Neural cell (in vitro differentiated cells): ENCODE measurements at regions not wholly inside any gene's neighbourhood (a gene's known extent, or its start where the extent isn't known, plus 50 kb on each side); places are given as distances from the start of the nearest gene placed in this dataset.

Experiments used
- H2AFZ ChIP-seq: fragments of 200-600, 300-800 bp; sonication (generic), shearing (Covaris generic); 2 replicates; pipeline ENCODE4 v1.6.0; 2014; ENCODE audit warnings: low read depth, mild to moderate bottlenecking, antibody characterized with exemption, low read length, moderate library complexity
- H3F3A ChIP-seq: fragments of 200-600 bp; shearing (Covaris generic); 2 replicates; pipeline ENCODE4 v1.6.1; 2016; ENCODE audit warnings: mild to moderate bottlenecking, moderate library complexity, mixed read lengths, antibody characterized with exemption, low read length; ENCODE audit not compliant: insufficient read depth, poor library complexity, severe bottlenecking
- H3K27ac ChIP-seq: fragments of 200-600, 300-800 bp; sonication (generic), shearing (Covaris generic); 2 replicates; pipeline ENCODE4 v1.5.1; 2014; ENCODE audit warnings: mild to moderate bottlenecking, low read length, moderate library complexity
- H3K27me3 ChIP-seq: fragments of 300-800, 200-600 bp; sonication (generic), shearing (Covaris generic); 2 replicates; pipeline ENCODE4 v1.6.0; 2014; ENCODE audit warnings: mild to moderate bottlenecking, low read depth, low read length, moderate library complexity; ENCODE audit not compliant: insufficient read depth
- H3K36me3 ChIP-seq: fragments of 300-800, 200-600 bp; sonication (generic), shearing (Covaris generic); 2 replicates; pipeline ENCODE4 v1.5.1; 2014; ENCODE audit warnings: mild to moderate bottlenecking, antibody characterized with exemption, low read length, moderate library complexity; ENCODE audit not compliant: insufficient read depth
- H3K4me2 ChIP-seq: fragments of 300-800, 200-600 bp; sonication (generic), shearing (Covaris generic); 2 replicates; pipeline ENCODE4 v1.6.0; 2014; ENCODE audit warnings: mild to moderate bottlenecking, low read length
- H3K4me3 ChIP-seq: fragments of 300-800, 200-600 bp; sonication (generic), shearing (Covaris generic); 2 replicates; pipeline ENCODE4 v1.5.1; 2014; ENCODE audit warnings: mild to moderate bottlenecking, low read length, moderate library complexity
- H3K79me2 ChIP-seq: fragments of 200-600 bp; shearing (Covaris generic); replicated peaks from 2 replicates; pipeline ENCODE4 v1.6.0; 2014; ENCODE audit warnings: mild to moderate bottlenecking, low read length, moderate library complexity; ENCODE audit not compliant: insufficient read depth
- H3K9ac ChIP-seq: fragments of 300-800, 200-600 bp; sonication (generic), shearing (Covaris generic); 2 replicates; pipeline ENCODE4 v1.6.1; 2016; ENCODE audit warnings: mild to moderate bottlenecking, low read length, mixed read lengths
- H3K9me2 ChIP-seq: fragments of 200-600 bp; shearing (Covaris generic); 2 replicates; pipeline ENCODE4 v1.6.1; 2016; ENCODE audit warnings: mild to moderate bottlenecking, low read length, mixed read lengths; ENCODE audit not compliant: insufficient read depth
- H3K9me3 ChIP-seq: fragments of 200-600, 300-800 bp; sonication (generic), shearing (Covaris generic); 2 replicates; pipeline ENCODE4 v1.6.1; 2016; ENCODE audit warnings: mild to moderate bottlenecking, mixed run types, low read length, moderate library complexity, mixed read lengths
- H4K20me1 ChIP-seq: fragments of 200-600 bp; shearing (Covaris generic); 2 replicates; pipeline ENCODE4 v1.6.1; 2016; ENCODE audit warnings: mild to moderate bottlenecking, mixed run types; ENCODE audit not compliant: insufficient read depth
- EP300 ChIP-seq: fragments of 450-650 bp; conservative IDR thresholded peaks from 2 replicates; pipeline ENCODE4 v1.6.1; 2014; ENCODE audit warnings: antibody characterized with exemption, mild to moderate bottlenecking, moderate library complexity; ENCODE audit not compliant: poor library complexity, severe bottlenecking
- MXI1 ChIP-seq: fragments of 450-650 bp; conservative IDR thresholded peaks from 2 replicates; pipeline ENCODE4 v1.6.1; 2014; ENCODE audit warnings: antibody characterized with exemption, mild to moderate bottlenecking; ENCODE audit not compliant: poor library complexity, severe bottlenecking
- POLR2AphosphoS5 ChIP-seq: IDR thresholded peaks from 2 replicates; pipeline ENCODE4 v1.6.1; 2012
- RAD21 ChIP-seq: fragments of 450-650 bp; conservative IDR thresholded peaks from 2 replicates; pipeline ENCODE4 v1.6.1; 2014; ENCODE audit warnings: antibody characterized with exemption, mild to moderate bottlenecking, moderate library complexity
- SMC3 ChIP-seq: fragments of 450-650 bp; conservative IDR thresholded peaks from 2 replicates; pipeline ENCODE4 v1.6.1; 2014; ENCODE audit warnings: antibody characterized with exemption, mild to moderate bottlenecking, moderate library complexity; ENCODE audit not compliant: poor library complexity
- TF ChIP-seq, protein P1 (sequence below): fragments of 450-650 bp; IDR thresholded peaks from 2 replicates; pipeline ENCODE4 v1.5.1; 2014; ENCODE audit warnings: antibody characterized with exemption, mild to moderate bottlenecking, moderate library complexity; ENCODE audit not compliant: poor library complexity, severe bottlenecking

DNA sequence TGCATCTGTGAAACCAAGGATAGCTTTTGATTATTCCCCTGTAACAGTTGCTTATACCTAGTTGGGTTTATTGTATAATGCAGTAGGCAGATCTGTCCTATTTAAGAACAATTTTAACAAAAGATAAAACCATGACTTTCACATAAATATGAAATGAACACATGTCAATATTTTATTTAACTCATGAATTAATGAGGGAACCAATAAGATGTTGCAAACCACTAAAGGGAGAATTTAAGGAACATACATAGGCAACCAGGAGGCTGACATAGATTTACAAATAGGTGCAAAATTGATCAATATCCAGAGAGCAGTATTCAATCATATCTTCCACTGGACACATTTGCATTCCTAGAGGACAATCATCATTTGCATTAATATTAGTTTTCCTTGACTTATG is 280.0 kb upstream of the BRINP1 start:
- Histone ChIP-seq H4K20me1 (no peaks in the 10 kb centered on the region), H3K36me3 (no peaks in the 10 kb centered on the region), H3K4me3 (no peak overlapping the region), H3K79me2 (no peaks in the 10 kb centered on the region), H3K9me2 (no peaks in the 10 kb centered on the region), H3K27me3 (no peaks in the 10 kb centered on the region), H2AFZ (no peak overlapping the region), H3K27ac (no peak overlapping the region), H3K9me3 (no peaks in the 10 kb centered on the region), H3K4me2 (no peak overlapping the region), H3F3A (no peaks in the 10 kb centered on the region), H3K9ac (no peak overlapping the region)
- no peak for TF ChIP-seq EP300
- TF ChIP-seq POLR2AphosphoS5: no peak
- TF ChIP-seq, protein P1, sequence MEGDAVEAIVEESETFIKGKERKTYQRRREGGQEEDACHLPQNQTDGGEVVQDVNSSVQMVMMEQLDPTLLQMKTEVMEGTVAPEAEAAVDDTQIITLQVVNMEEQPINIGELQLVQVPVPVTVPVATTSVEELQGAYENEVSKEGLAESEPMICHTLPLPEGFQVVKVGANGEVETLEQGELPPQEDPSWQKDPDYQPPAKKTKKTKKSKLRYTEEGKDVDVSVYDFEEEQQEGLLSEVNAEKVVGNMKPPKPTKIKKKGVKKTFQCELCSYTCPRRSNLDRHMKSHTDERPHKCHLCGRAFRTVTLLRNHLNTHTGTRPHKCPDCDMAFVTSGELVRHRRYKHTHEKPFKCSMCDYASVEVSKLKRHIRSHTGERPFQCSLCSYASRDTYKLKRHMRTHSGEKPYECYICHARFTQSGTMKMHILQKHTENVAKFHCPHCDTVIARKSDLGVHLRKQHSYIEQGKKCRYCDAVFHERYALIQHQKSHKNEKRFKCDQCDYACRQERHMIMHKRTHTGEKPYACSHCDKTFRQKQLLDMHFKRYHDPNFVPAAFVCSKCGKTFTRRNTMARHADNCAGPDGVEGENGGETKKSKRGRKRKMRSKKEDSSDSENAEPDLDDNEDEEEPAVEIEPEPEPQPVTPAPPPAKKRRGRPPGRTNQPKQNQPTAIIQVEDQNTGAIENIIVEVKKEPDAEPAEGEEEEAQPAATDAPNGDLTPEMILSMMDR: no peak

DNA sequence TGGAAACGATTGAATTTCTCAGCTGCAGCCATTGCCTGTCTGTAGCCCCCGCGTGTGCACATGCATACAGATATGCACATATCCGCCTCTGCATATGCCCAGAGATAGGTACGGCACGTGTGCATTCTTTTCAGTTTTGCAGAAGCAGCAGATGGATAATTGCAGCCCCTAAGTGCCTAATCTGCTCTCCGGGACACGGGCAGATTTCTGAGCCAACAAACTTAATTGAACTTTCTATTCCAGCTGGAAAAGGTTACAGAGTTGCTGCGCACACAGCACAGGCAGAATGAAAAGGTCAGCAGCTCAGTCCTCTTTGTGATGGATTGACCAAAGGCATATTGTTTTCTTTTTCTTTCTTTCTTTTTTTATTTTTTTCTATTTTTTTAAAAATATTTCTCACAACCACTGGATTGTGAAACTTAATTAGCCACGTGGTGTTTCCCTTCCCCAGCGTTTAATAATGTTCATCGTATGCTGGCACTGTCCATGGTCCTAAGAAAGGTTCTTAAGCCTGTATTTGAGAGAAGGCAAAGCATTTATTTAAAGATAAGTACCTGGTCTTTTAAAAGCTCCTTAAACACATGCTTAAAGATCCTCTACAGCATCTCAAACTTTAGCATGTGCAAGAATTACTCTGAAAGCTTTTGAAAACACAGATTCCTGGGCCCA is 270.2 kb upstream of the BRINP1 start:
- Histone ChIP-seq H2AFZ (no peak overlapping the region), H3K9ac (no peak overlapping the region), H3K36me3 (no peaks in the 10 kb centered on the region), H3K27ac (no peak overlapping the region), H4K20me1 (no peaks in the 10 kb centered on the region), H3K4me2 (no peak overlapping the region), H3K79me2 (no peaks in the 10 kb centered on the region), H3K4me3 (no peak overlapping the region), H3K9me3 (no peaks in the 10 kb centered on the region), H3K27me3 (no peaks in the 10 kb centered on the region), H3K9me2 (no peaks in the 10 kb centered on the region), H3F3A (no peaks in the 10 kb centered on the region)
- TF ChIP-seq MXI1: no peak
- no peak for TF ChIP-seq POLR2AphosphoS5
- TF ChIP-seq RAD21: no peak

DNA sequence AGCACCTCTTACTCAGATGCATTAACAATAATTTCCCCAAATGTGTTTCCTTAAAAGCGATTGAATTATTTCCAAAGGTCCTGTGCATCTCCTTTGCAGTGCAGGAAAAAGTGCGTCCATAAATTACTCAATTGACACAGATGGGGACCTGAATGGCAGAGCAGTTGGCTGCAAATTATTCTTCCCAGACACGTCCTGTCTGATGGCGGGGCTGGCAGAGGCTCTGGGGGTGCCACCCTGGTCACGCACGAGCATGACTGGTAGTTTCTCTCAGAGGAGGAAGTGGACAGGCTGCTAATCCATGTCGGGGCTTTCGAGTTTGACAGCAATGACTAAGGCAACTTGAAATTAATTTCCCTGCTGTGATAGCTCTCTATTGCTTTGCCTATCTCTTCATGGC is 264.8 kb upstream of the BRINP1 start:
- Histone ChIP-seq H3K4me3 (no peak overlapping the region), H3K36me3 (no peaks in the 10 kb centered on the region), H3F3A (no peaks in the 10 kb centered on the region), H3K27me3 (no peaks in the 10 kb centered on the region), H3K27ac (no peak overlapping the region), H2AFZ (no peak overlapping the region), H3K79me2 (no peaks in the 10 kb centered on the region), H4K20me1 (no peaks in the 10 kb centered on the region), H3K9me3 (no peaks in the 10 kb centered on the region), H3K9ac (no peak overlapping the region), H3K4me2 (no peak overlapping the region), H3K9me2 (no peaks in the 10 kb centered on the region)
- TF ChIP-seq MXI1 (no peak), EP300 (no peak)

DNA sequence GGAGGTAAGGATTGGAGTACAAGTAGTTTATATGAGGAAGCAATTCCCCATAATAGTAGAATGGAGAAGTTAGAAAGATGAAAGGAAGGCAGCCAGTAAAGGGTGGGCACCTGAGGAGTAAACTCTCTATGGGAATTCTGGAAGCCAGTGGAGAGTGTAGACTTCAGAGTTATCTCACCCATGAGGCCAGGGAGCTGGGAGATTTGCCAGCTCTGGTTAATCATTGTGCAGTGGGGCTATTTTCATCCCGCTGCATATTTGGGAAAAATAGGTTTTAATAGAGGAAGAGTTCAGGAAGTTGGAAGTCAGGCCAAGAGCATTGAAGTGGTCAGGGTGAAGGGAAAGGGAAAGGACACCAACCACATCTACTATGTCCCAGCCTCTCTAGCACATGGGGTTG is 242.3 kb upstream of the BRINP1 start:
- H3K9ac ChIP-seq: no peak overlapping the region
- H3K36me3 ChIP-seq: no peaks in the 10 kb centered on the region
- no peaks in the 10 kb centered on the region for H3K27me3 ChIP-seq
- TF ChIP-seq RAD21: no peak
- TF ChIP-seq SMC3: no peak
- no peak overlapping the region for H3K4me3 ChIP-seq
- no peak overlapping the region for H3K27ac ChIP-seq
- no peaks in the 10 kb centered on the region for H4K20me1 ChIP-seq
- no peak overlapping the region for H3K4me2 ChIP-seq
- H3K9me2 ChIP-seq: no peaks in the 10 kb centered on the region
- peaks cover 6% of the 10 kb centered on the region for H3K9me3 ChIP-seq
- no peaks in the 10 kb centered on the region for H3K79me2 ChIP-seq
- H2AFZ ChIP-seq: no peak overlapping the region
- H3F3A ChIP-seq: no peaks in the 10 kb centered on the region
